Neural progenitor cell (in vitro differentiated cells): ENCODE measurements at regions not wholly inside any gene's neighbourhood (a gene's known extent, or its start where the extent isn't known, plus 50 kb on each side); places are given as distances from the start of the nearest gene placed in this dataset.

ENCODE experiments used
- DNase-seq: peaks from one replicate; pipeline ENCODE4 v3.0.0-alpha.2; 2016; ENCODE audit warnings: low spot score
- H2AFZ ChIP-seq: fragments of 200-600 bp; sonication (generic); replicated peaks from 2 replicates; pipeline ENCODE4 v1.6.1; 2016; ENCODE audit warnings: antibody characterized with exemption
- H3F3A ChIP-seq: fragments of 200-600 bp; sonication (generic); 2 replicates; pipeline ENCODE4 v1.6.1; 2016; ENCODE audit warnings: antibody characterized with exemption, low read depth
- H3K27ac ChIP-seq: fragments of 200-600 bp; sonication (generic); 2 replicates; pipeline ENCODE4 v1.5.1; 2016; ENCODE audit warnings: mild to moderate bottlenecking
- H3K27me3 ChIP-seq: fragments of 200-600 bp; sonication (generic); 2 replicates; pipeline ENCODE4 v1.6.1; 2016; ENCODE audit warnings: mild to moderate bottlenecking, moderate library complexity
- H3K36me3 ChIP-seq: fragments of 200-600 bp; sonication (generic); 2 replicates; pipeline ENCODE4 v1.5.1; 2016
- H3K4me1 ChIP-seq: fragments of 200-600 bp; sonication (generic); 2 replicates; pipeline ENCODE4 v1.6.1; 2016; ENCODE audit warnings: mixed run types
- H3K4me2 ChIP-seq: fragments of 200-600 bp; sonication (generic); 2 replicates; pipeline ENCODE4 v1.6.1; 2016
- H3K4me3 ChIP-seq: fragments of 200-600 bp; sonication (generic); 2 replicates; pipeline ENCODE4 v1.5.1; 2016
- H3K79me2 ChIP-seq: fragments of 200-600 bp; sonication (generic); 2 replicates; pipeline ENCODE4 v1.6.1; 2016; ENCODE audit warnings: low read depth
- H3K9ac ChIP-seq: fragments of 200-600 bp; sonication (generic); 2 replicates; pipeline ENCODE4 v1.6.1; 2016
- H3K9me3 ChIP-seq: fragments of 200-600 bp; sonication (generic); 2 replicates; pipeline ENCODE4 v1.5.1; 2016; ENCODE audit warnings: low read depth
- H4K20me1 ChIP-seq: fragments of 200-600 bp; sonication (generic); 2 replicates; pipeline ENCODE4 v1.6.1; 2016; ENCODE audit warnings: low read depth
- H3K27ac Mint-ChIP-seq: 3 replicates; pipeline ENCODE4 v1.8.0; 2021; ENCODE audit warnings: mixed read lengths
- H3K27me3 Mint-ChIP-seq: 2 replicates; pipeline ENCODE4 v1.8.0; 2022; ENCODE audit warnings: low read depth, mild to moderate bottlenecking, inconsistent platforms, moderate library complexity, mixed read lengths; ENCODE audit not compliant: insufficient read depth
- H3K36me3 Mint-ChIP-seq: 3 replicates; pipeline ENCODE4 v1.8.0; 2021; ENCODE audit warnings: mixed read lengths
- H3K4me1 Mint-ChIP-seq: 3 replicates; pipeline ENCODE4 v1.8.0; 2021; ENCODE audit warnings: mixed read lengths
- H3K4me3 Mint-ChIP-seq: 3 replicates; pipeline ENCODE4 v1.8.0; 2021; ENCODE audit warnings: mild to moderate bottlenecking, moderate library complexity, mixed read lengths
- H3K9me3 Mint-ChIP-seq: 3 replicates; pipeline ENCODE4 v1.8.0; 2020; ENCODE audit warnings: mixed read lengths
- EZH2 ChIP-seq: fragments of 200-600 bp; sonication (generic); IDR thresholded peaks from 2 replicates; pipeline ENCODE4 v1.6.1; 2017; ENCODE audit warnings: antibody characterized with exemption, mild to moderate bottlenecking, moderate library complexity
- EZH2phosphoT487 ChIP-seq: fragments of 200-600 bp; sonication (generic); IDR thresholded peaks from 2 replicates; pipeline ENCODE4 v1.6.1; 2017; ENCODE audit warnings: antibody characterized with exemption
- TF ChIP-seq, protein P1 (sequence below): fragments of 200-600 bp; sonication (generic); IDR thresholded peaks from 2 replicates; pipeline ENCODE4 v1.5.1; 2017; ENCODE audit warnings: antibody characterized with exemption, mild to moderate bottlenecking

DNA sequence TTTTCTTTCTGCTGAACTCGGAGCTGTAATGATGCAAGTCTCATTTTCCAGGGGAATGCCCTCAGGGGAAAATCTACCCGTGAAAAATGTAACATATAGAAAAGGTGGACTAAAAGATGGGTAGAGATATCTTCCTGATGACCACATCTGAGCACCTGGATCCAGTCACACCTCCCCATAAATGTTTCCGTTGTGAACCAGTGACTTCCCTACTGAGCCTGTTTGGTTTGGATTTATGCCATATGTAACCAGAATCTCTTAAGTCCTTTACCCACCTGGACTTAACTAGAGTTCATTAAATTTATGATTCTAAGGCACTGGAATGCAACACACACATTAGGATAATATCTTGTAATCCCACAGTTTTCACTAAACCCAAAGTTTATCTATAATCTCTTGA lies 171.1 kb downstream of the ZNF330 start:
- no peak overlapping the region for H3K4me3 Mint-ChIP-seq
- no peaks in the 10 kb centered on the region for H4K20me1 ChIP-seq
- no peaks in the 10 kb centered on the region for H3K36me3 Mint-ChIP-seq
- H3K27ac ChIP-seq, result no peak overlapping the region
- no peak overlapping the region for H3K9ac ChIP-seq
- H3K4me1 ChIP-seq, result no peaks in the 10 kb centered on the region
- no peaks in the 10 kb centered on the region for H3K27me3 ChIP-seq
- no peak overlapping the region for H3K4me3 ChIP-seq
- no peak overlapping the region for H3K27ac Mint-ChIP-seq
- no peak overlapping the region for H3K4me2 ChIP-seq
- H3F3A ChIP-seq, result no peaks in the 10 kb centered on the region
- no peaks in the 10 kb centered on the region for H3K4me1 Mint-ChIP-seq
- H3K27me3 Mint-ChIP-seq, result no peaks in the 10 kb centered on the region
- H3K79me2 ChIP-seq, result no peaks in the 10 kb centered on the region
- no peaks in the 10 kb centered on the region for H3K9me3 Mint-ChIP-seq
- no peaks in the 10 kb centered on the region for H3K9me3 ChIP-seq
- DNase-seq, result no peak
- H2AFZ ChIP-seq, result no peak overlapping the region
- no peaks in the 10 kb centered on the region for H3K36me3 ChIP-seq
- no peak for TF ChIP-seq EZH2phosphoT487

DNA sequence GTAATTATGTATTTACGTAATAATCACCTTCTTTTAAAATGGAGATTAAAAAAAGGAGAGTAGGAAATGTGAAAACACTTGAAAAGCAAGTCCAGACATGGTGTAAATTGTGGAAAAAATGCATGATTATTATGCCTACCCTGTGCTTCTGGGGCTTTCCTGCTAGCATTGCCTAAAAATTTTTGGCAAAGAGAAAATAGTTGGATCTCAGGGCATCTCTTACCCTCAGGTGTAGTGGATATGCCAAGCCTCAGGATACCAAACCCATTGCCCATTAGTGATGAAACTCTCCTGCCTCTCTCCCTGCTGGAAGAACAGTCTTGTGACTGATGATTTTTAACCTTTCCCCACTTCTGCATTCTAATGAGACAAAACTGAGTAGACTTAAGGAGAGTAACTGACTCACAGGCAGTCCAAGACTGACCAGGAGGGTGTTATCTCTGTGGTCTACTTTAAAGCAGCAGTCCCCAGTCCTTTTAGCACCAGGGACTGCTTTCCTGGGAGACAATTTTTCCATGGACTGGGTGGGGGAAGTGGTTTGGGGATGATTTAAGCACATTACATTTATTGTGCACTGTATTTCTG lies 174.6 kb downstream of the ZNF330 start:
- TF ChIP-seq EZH2phosphoT487 (no peak), EZH2 (no peak)
- TF ChIP-seq, protein P1, sequence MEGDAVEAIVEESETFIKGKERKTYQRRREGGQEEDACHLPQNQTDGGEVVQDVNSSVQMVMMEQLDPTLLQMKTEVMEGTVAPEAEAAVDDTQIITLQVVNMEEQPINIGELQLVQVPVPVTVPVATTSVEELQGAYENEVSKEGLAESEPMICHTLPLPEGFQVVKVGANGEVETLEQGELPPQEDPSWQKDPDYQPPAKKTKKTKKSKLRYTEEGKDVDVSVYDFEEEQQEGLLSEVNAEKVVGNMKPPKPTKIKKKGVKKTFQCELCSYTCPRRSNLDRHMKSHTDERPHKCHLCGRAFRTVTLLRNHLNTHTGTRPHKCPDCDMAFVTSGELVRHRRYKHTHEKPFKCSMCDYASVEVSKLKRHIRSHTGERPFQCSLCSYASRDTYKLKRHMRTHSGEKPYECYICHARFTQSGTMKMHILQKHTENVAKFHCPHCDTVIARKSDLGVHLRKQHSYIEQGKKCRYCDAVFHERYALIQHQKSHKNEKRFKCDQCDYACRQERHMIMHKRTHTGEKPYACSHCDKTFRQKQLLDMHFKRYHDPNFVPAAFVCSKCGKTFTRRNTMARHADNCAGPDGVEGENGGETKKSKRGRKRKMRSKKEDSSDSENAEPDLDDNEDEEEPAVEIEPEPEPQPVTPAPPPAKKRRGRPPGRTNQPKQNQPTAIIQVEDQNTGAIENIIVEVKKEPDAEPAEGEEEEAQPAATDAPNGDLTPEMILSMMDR, result no peak
- Mint-ChIP-seq H3K27ac (no peak overlapping the region), H3K27me3 (no peaks in the 10 kb centered on the region), H3K4me1 (no peaks in the 10 kb centered on the region), H3K9me3 (no peaks in the 10 kb centered on the region), H3K4me3 (no peak overlapping the region), H3K36me3 (no peaks in the 10 kb centered on the region)
- no peak overlapping the region for H2AFZ ChIP-seq
- no peaks in the 10 kb centered on the region for H3K27me3 ChIP-seq
- H3F3A ChIP-seq, result no peaks in the 10 kb centered on the region
- H3K27ac ChIP-seq, result no peak overlapping the region
- H3K4me1 ChIP-seq, result no peaks in the 10 kb centered on the region
- DNase-seq, result no peak
- no peak overlapping the region for H3K9ac ChIP-seq
- no peak overlapping the region for H3K4me2 ChIP-seq
- H3K4me3 ChIP-seq, result no peak overlapping the region
- H4K20me1 ChIP-seq, result no peaks in the 10 kb centered on the region
- no peaks in the 10 kb centered on the region for H3K9me3 ChIP-seq
- H3K79me2 ChIP-seq, result no peaks in the 10 kb centered on the region
- no peaks in the 10 kb centered on the region for H3K36me3 ChIP-seq

DNA sequence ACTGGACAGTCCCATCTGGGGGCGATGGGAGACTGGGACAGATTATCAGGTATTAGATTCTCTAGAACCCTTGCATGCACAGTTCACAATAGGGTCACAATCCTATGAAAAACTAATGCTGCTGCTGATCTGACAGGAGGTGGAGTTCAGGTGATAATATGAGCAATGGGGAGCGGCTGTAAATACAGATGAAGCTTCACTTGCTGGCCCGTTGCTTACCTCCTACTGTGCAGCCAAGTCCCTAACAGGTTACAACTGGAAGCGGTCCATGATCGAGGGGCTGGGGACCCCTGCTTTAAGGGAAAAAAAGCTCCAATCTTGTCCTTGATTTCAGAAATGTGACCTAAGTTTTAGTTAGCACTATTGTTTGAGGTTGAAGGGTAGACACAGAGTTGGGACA lies 175.2 kb downstream of the ZNF330 start:
- Histone ChIP-seq H3K9me3 (no peaks in the 10 kb centered on the region), H3K27ac (no peak overlapping the region), H3K79me2 (no peaks in the 10 kb centered on the region), H3K9ac (no peak overlapping the region), H3K4me3 (no peak overlapping the region), H3K36me3 (no peaks in the 10 kb centered on the region), H3K27me3 (no peaks in the 10 kb centered on the region), H3F3A (no peaks in the 10 kb centered on the region), H3K4me1 (no peaks in the 10 kb centered on the region), H2AFZ (no peak overlapping the region), H3K4me2 (no peak overlapping the region), H4K20me1 (no peaks in the 10 kb centered on the region)
- TF ChIP-seq EZH2phosphoT487, result no peak
- TF ChIP-seq, protein P1, result no peak
- DNase-seq, result no peak
- Mint-ChIP-seq H3K4me3 (no peak overlapping the region), H3K36me3 (no peaks in the 10 kb centered on the region), H3K4me1 (no peaks in the 10 kb centered on the region), H3K27me3 (no peaks in the 10 kb centered on the region), H3K9me3 (no peaks in the 10 kb centered on the region), H3K27ac (no peak overlapping the region)

DNA sequence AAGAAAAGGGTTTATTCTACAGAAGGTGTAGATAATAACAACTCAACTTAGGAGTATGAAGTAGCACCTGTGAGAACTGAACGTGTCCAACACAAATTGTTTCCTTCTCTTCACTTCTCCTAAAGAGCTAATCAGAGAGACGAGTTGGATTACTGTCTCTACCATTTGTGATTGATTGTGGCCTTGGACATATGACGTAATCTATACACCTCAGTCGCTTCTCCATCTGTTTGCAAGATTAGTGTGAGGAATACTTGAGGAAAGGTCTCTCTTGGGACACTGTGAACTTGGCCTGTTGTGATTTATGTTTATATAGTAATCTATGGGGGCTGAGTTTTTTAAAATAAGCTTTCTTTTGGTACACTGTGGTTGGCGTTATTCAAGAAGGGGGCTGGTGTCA lies 182.0 kb downstream of the ZNF330 start:
- no peaks in the 10 kb centered on the region for H3K27me3 Mint-ChIP-seq
- no peaks in the 10 kb centered on the region for H3K9me3 ChIP-seq
- H3K9ac ChIP-seq, result no peak overlapping the region
- no peak overlapping the region for H3K4me3 Mint-ChIP-seq
- H3K4me2 ChIP-seq, result no peak overlapping the region
- no peaks in the 10 kb centered on the region for H3K9me3 Mint-ChIP-seq
- no peak overlapping the region for H3K4me3 ChIP-seq
- H3K27ac ChIP-seq, result no peak overlapping the region
- DNase-seq, result no peak
- no peaks in the 10 kb centered on the region for H3K4me1 ChIP-seq
- H4K20me1 ChIP-seq, result no peaks in the 10 kb centered on the region
- no peaks in the 10 kb centered on the region for H3K79me2 ChIP-seq
- no peaks in the 10 kb centered on the region for H3K36me3 ChIP-seq
- no peaks in the 10 kb centered on the region for H3K4me1 Mint-ChIP-seq
- no peaks in the 10 kb centered on the region for H3K36me3 Mint-ChIP-seq
- H3K27me3 ChIP-seq, result no peaks in the 10 kb centered on the region
- no peak overlapping the region for H3K27ac Mint-ChIP-seq
- TF ChIP-seq, protein P1, result no peak
- TF ChIP-seq EZH2 (no peak), EZH2phosphoT487 (no peak)
- no peak overlapping the region for H2AFZ ChIP-seq
- no peaks in the 10 kb centered on the region for H3F3A ChIP-seq
